22Rv1 (cell line): ENCODE measurements at regions not wholly inside any gene's neighbourhood (a gene's known extent, or its start where the extent isn't known, plus 50 kb on each side); places are given as distances from the start of the nearest gene placed in this dataset.

ENCODE experiments used
- ZFX ChIP-seq: fragments of 450-650 bp; IDR thresholded peaks from 2 replicates; pipeline ENCODE4 v1.6.1; 2017; ENCODE audit warnings: antibody characterized with exemption, borderline replicate concordance
- TF ChIP-seq, protein P1 (sequence below): fragments of 450-650 bp; IDR thresholded peaks from 2 replicates; pipeline ENCODE4 v1.5.1; 2017; ENCODE audit warnings: mild to moderate bottlenecking

DNA sequence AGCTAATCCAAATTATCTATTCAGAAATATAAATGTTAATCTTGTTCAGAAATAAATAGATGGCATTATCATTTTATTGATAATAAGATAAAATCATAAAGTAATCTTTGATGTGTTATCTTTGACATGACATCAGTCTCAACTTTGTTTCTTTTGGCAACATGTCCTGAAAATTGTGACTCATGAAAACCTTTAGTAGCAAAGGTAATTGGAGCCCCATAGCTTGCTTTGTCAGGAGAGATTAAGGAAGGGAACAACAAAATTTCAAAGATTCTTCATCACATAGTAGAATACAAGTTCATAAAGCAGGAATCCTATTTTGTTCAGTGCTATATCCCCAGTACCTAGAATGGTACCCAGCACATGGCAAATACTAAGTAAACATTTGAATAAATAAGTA is 165.4 kb downstream of the KCNE4 start:
- TF ChIP-seq, protein P1, sequence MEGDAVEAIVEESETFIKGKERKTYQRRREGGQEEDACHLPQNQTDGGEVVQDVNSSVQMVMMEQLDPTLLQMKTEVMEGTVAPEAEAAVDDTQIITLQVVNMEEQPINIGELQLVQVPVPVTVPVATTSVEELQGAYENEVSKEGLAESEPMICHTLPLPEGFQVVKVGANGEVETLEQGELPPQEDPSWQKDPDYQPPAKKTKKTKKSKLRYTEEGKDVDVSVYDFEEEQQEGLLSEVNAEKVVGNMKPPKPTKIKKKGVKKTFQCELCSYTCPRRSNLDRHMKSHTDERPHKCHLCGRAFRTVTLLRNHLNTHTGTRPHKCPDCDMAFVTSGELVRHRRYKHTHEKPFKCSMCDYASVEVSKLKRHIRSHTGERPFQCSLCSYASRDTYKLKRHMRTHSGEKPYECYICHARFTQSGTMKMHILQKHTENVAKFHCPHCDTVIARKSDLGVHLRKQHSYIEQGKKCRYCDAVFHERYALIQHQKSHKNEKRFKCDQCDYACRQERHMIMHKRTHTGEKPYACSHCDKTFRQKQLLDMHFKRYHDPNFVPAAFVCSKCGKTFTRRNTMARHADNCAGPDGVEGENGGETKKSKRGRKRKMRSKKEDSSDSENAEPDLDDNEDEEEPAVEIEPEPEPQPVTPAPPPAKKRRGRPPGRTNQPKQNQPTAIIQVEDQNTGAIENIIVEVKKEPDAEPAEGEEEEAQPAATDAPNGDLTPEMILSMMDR = no peak
- no peak for TF ChIP-seq ZFX
